GM18508 (cell line): ENCODE measurements at regions not wholly inside any gene's neighbourhood (a gene's known extent, or its start where the extent isn't known, plus 50 kb on each side); places are given as distances from the start of the nearest gene placed in this dataset.

Source experiments
- ATAC-seq: cut with Tn5 transposase; IDR thresholded peaks from one replicate; pipeline ENCODE4 v1.9.1; 2021; ENCODE audit warnings: moderate number of reproducible peaks; ENCODE audit not compliant: insufficient read depth, unreplicated experiment

DNA sequence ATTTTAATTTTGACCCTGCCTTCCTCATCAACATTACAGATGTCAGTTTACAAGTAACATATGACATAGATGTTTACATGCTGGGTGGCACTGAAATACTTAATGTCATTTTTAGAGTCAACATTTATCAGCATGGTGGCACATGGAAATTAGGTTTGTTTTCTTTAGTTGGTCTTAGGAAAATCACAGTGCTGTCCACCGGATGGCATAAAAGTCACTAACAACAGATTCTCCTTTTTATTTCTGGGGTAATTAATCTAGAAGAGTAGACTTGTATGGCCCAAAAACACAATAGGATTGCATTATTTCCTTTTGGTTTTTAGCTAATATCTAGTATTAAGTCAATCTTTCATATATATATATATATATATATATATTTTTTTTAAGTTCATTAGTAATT, 88.6 kb upstream of the HHIP start:
- no peak for ATAC-seq

GRCh38 chr4:144562019-144562705, 83.8 kb upstream of the HHIP start:
- ATAC-seq, result no peak

DNA sequence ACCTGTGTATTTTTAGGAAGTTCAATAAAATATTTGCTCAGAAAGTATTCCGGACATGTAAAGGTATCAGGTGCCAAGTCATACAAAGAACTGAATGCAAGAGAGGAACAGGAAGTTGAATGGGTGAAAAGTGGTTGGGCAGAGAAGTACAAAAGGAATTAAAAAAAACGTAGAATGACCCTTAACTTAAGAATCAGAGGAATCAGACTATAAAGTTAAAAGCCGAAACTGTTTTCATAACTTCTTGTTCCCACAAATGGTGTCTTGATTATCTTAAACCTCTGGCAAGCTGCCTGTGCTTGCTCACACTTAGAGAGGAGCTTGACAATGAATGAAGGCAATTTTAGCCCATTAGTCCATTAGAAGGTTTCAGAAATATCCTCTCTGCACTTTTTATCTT, 81.6 kb upstream of the HHIP start:
- peak; percentile 40 for ATAC-seq

GRCh38 chr4:144565527-144566195, 80.3 kb upstream of the HHIP start:
- no peak for ATAC-seq

DNA sequence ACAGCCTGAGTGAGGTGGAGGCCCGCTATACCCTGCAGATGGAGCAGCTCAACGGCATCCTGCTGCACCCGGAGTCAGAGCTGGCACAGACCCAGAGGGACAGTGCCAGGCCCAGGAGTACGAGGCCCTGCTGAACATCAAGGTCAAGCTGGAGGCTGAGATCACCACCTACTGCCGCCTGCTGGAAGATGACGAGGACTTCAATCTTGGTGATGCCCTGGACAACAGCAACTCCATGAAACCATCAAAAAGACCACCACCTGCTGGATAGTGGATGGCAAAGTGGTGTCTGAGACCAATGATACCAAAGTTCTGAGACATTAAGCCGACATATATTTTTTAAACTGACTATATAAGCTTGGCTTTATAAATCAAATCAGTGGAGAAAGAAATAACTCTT, 73.3 kb upstream of the HHIP start:
- no peak for ATAC-seq

DNA sequence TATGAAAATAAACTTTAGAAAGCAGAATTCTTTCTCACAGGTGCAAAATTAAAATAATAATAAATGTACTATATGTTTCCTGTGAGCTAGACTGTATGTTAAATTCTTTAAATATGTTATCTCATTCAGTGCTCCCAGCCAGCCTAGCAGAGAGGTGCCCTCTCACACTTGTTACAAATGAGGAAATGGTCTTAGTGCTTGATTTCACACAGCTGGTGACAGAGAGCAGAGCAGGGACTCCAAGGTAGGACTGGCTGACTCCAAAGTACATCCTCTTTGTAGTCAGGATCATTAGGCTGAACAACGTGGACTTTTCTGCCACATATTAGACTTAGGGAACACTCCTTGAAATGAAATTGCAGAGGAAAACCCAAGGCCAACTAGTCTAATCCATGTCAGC, 72.0 kb upstream of the HHIP start:
- no peak for ATAC-seq

GRCh38 chr4:144574509-144574908, 71.4 kb upstream of the HHIP start:
- ATAC-seq, result no peak

DNA sequence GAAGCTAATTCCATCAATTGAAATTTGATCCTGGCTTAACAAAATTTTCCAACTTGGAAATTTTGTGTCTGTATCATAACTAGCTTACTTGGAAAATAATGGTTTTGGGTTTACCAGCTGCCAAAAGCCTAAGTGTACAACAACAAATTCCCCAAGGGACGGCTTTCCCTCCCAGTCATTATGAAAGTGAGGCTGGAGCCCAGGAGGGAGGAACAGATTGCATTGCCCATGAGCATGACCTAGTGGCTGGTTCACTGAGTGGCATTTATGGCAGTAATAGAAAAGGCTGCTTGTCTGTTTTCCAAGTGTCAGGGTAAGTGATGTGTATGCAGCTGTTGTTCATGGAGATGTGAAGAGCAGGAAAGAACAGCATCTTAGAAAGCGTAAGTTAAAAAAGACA, 70.8 kb upstream of the HHIP start:
- ATAC-seq, result no peak

DNA sequence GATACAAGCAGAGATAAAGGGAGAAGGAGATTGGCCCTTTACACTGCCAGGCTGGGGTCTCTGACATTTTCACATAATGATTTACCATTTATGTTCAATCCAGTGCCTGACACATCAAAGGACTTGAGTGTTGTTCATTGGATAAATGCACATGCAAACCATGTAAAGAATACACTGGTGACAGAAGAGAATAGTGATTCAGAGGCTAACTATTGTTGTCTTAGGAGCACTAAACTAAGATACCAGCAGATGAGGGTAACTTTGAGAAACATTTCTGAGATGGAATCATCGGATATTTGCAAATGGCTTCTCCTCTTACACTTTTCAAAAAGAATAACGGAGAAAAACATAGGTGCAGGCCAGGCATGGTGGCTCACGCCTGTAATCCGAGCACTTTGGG, 67.3 kb upstream of the HHIP start:
- ATAC-seq, result no peak

DNA sequence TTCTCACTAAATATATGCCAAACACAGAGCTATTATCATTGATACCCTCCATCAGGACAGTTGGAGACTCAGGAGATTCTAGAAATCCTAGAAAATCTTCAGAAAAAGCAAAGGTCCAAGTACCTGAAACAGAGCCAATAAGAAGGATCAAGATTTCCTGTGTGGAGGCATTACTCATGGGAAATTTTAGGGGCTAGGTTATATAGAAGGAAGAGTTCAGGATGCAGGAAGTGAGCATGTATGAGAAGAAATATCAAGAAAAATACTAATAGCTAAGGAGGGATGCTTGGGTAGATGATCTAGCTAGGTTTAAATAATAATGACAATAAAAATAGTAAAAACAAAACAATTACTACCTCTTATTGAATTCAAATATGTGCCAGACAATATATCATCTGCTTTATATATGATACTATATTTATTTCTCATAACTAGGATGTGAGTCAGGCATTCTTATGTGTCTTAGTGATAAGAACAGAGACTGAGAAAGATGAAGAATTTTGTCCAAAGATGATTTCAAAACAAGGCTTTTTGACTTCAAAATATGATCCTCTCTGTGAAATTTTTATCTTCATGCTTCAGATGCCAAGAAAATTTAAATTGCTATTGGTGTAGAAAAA, 66.4 kb upstream of the HHIP start:
- ATAC-seq, result no peak

DNA sequence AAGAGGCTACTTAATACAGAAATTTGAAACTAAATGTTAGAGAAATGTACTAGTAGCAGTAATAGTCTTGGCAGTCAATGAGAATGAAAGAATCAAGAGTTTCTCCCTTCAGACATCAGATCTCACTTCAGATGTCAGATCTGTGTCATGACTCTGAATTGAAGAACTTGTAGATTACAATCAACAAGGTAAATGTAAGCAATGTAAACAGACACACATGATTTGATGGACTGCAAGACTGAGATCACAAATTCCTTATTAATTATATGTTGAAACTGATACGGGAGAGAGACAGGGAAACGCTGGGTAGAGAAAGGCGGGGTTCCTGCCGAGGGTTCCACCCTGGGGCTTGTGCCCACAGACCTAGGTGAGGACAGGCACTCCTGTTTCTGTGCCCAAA, 65.5 kb upstream of the HHIP start:
- no peak for ATAC-seq

GRCh38 chr4:144582105-144582850, 63.7 kb upstream of the HHIP start:
- no peak for ATAC-seq

- ATAC-seq, result no peak
Measured at GRCh38 chr4:144582975-144583374, 63.0 kb upstream of the HHIP start.

GRCh38 chr4:144583658-144584057, 62.3 kb upstream of the HHIP start:
- ATAC-seq, result no peak

- ATAC-seq, result no peak
Measured at GRCh38 chr4:144584428-144584827, 61.5 kb upstream of the HHIP start.

- ATAC-seq, result no peak
Measured at GRCh38 chr4:144589512-144589911, 56.4 kb upstream of the HHIP start.

DNA sequence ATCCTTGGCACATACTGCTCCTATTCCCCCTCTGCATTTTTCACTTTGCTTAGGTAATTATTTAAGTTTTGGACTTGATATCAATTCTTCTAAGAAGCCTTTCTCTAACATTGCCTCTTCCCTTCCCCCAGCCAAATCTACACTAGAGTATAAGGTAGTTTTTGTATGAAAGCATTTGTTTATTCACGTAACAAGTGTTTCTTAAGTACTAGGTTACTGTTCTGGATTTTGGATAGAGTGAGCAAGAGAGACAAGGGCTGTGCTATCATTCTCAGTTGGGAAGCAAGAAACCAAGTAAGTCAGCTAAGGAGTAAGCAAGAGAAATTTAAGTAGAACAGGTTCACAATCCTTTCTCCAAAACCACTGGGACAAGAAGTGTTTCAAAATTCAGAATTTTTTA, 55.9 kb upstream of the HHIP start:
- ATAC-seq, result no peak

GRCh38 chr4:144591401-144591800, 54.6 kb upstream of the HHIP start:
- no peak for ATAC-seq

- ATAC-seq, result no peak
Measured at GRCh38 chr4:144592264-144592663, 53.7 kb upstream of the HHIP start.

GRCh38 chr4:144594471-144594986, 51.4 kb upstream of the HHIP start:
- ATAC-seq, result no peak

GRCh38 chr4:144595681-144596080, 50.3 kb upstream of the HHIP start:
- no peak for ATAC-seq
